K562 (cell line): ENCODE measurements at regions not wholly inside any gene's neighbourhood (a gene's known extent, or its start where the extent isn't known, plus 50 kb on each side); places are given as distances from the start of the nearest gene placed in this dataset.

Experiments used
- ATAC-seq: fragments of 200-7000 bp; cut with Tn5 transposase; 3 replicates; pipeline ENCODE4 v1.9.1; 2020; ENCODE audit warnings: moderate library complexity
- BruUV-seq: library from RNA; stranded (reverse); fragments of 400-500 nt; replicated peaks from 2 replicates; lab custom pipeline; 2021; lab: Mats Ljungman, UMichigan
- CTCF ChIA-PET: fragments of 300-600 bp; formaldehyde crosslinking; extraction: SDS; loops from one replicate; lab custom pipeline; 2021; ENCODE audit warnings: low intra/inter-chr PET ratio; lab: Yijun Ruan, JAX
- POLR2A ChIA-PET: fragments of 300-600, 350-650 bp; sonication (Branson Sonifier 250); formaldehyde crosslinking; extraction: SDS; loops from one replicate; lab custom pipeline; 2021; ENCODE audit warnings: antibody characterized with exemption, inconsistent platforms; lab: Yijun Ruan, JAX
- DNase-seq, 4 experiments: peaks; one replicate each; pipeline versions ENCODE4 v3.0.0 to v3.0.0-alpha.2; 2011 to 2018; ENCODE audit warnings: low spot score in 3 of 4, mixed read lengths in 3 of 4; ENCODE audit errors: extremely low read depth in 1 of 4
- FAIRE-seq: peaks from 2 replicates; lab custom pipeline; 2011; peaks lifted over from hg19 to GRCh38; lab: Jason Lieb, UNC
- H2AFZ ChIP-seq: 2 replicates; pipeline ENCODE4 v1.6.0; 2011; ENCODE audit warnings: low read depth, low read length, control low read depth, inconsistent platforms
- H3K27ac ChIP-seq: fragments of 200-600 bp; 3 replicates; pipeline ENCODE4 v1.8.0; 2011; ENCODE audit warnings: low read depth, mild to moderate bottlenecking, control low read depth, inconsistent platforms, low read length, moderate library complexity, mixed read lengths; ENCODE audit errors: extremely low read depth
- H3K27me3 ChIP-seq, 2 experiments: fragments of 300-600 bp in 1 of 2; 2 replicates in 1 of 2; 3 replicates in 1 of 2; pipeline versions ENCODE4 v1.6.0 to v1.8.0; 2011; ENCODE audit warnings: inconsistent platforms in 2 of 2, low read length in 2 of 2, mild to moderate bottlenecking in 1 of 2, mixed read lengths in 1 of 2, moderate library complexity in 1 of 2; ENCODE audit not compliant: control insufficient read depth in 2 of 2, insufficient read depth in 2 of 2
- H3K36me3 ChIP-seq: fragments of 300-600 bp; 3 replicates; pipeline ENCODE4 v1.8.0; 2011; ENCODE audit warnings: mild to moderate bottlenecking, low read length, inconsistent platforms; ENCODE audit not compliant: control insufficient read depth, insufficient read depth
- H3K4me1 ChIP-seq, 2 experiments: fragments of 200-600 bp in 1 of 2; replicated peaks in 1 of 2; 2 replicates in 1 of 2; 3 replicates in 1 of 2; pipeline versions ENCODE4 v1.5.1 to v1.8.0; 2011; ENCODE audit warnings: inconsistent platforms in 2 of 2, low read length in 2 of 2, mild to moderate bottlenecking in 1 of 2, mixed read lengths in 1 of 2, moderate library complexity in 1 of 2; ENCODE audit not compliant: control insufficient read depth in 2 of 2, insufficient read depth in 2 of 2
- H3K4me2 ChIP-seq: 2 replicates; pipeline ENCODE4 v1.6.1; 2011; ENCODE audit warnings: low read length, control low read depth, inconsistent platforms, mixed read lengths; ENCODE audit not compliant: insufficient read depth
- H3K4me3 ChIP-seq: fragments of 200-600 bp; sonication (generic), shearing (Covaris generic); 2 replicates; pipeline ENCODE4 v1.5.1; 2016; ENCODE audit warnings: control low read depth, inconsistent platforms
- H3K79me2 ChIP-seq: fragments of 200-600 bp; 3 replicates; pipeline ENCODE4 v1.8.0; 2011; ENCODE audit warnings: low read length, inconsistent platforms; ENCODE audit not compliant: control insufficient read depth, insufficient read depth
- H3K9ac ChIP-seq, 2 experiments: 2 replicates each; pipeline versions ENCODE4 v1.6.0 to v1.6.1; 2011; ENCODE audit warnings: low read depth in 2 of 2, low read length in 2 of 2, control low read depth in 1 of 2, inconsistent platforms in 1 of 2, mild to moderate bottlenecking in 1 of 2, mixed read lengths in 1 of 2; ENCODE audit not compliant: insufficient read depth in 1 of 2
- H3K9me1 ChIP-seq: one replicate; pipeline ENCODE4 v1.6.0; 2011; ENCODE audit warnings: inconsistent platforms, mild to moderate bottlenecking, low read length, moderate library complexity; ENCODE audit not compliant: control insufficient read depth, insufficient read depth
- H3K9me3 ChIP-seq: replicated peaks from 2 replicates; pipeline ENCODE4 v1.5.1; 2011; ENCODE audit warnings: low read depth, low read length, inconsistent platforms; ENCODE audit not compliant: control insufficient read depth, insufficient read depth
- H4K20me1 ChIP-seq: replicated peaks from 2 replicates; pipeline ENCODE4 v1.6.1; 2011; ENCODE audit warnings: low read length, inconsistent platforms, mixed read lengths; ENCODE audit not compliant: control insufficient read depth, insufficient read depth
- BRF1 ChIP-seq: IDR thresholded peaks from 3 replicates; pipeline ENCODE4 v1.6.1; 2011; ENCODE audit warnings: borderline replicate concordance, mild to moderate bottlenecking; ENCODE audit not compliant: insufficient read length; ENCODE audit errors: extremely low read depth
- CBX5 ChIP-seq: IDR thresholded peaks from 2 replicates; pipeline ENCODE4 v1.6.1; 2014; ENCODE audit warnings: low read depth, borderline replicate concordance
- LEF1 ChIP-seq: fragments of 450-650 bp; IDR thresholded peaks from 2 replicates; pipeline ENCODE4 v1.6.1; 2016; ENCODE audit warnings: mild to moderate bottlenecking
- MIER1 ChIP-seq: fragments of 450-650 bp; IDR thresholded peaks from 2 replicates; pipeline ENCODE4 v1.6.1; 2016; ENCODE audit warnings: antibody characterized with exemption, mild to moderate bottlenecking, low read depth
- NCOA1 ChIP-seq: fragments of 450-650 bp; IDR thresholded peaks from 2 replicates; pipeline ENCODE4 v1.6.1; 2016; ENCODE audit warnings: low read depth
- PHB2 ChIP-seq: fragments of 450-650 bp; IDR thresholded peaks from 2 replicates; pipeline ENCODE4 v1.6.1; 2017; ENCODE audit warnings: low read depth
- RFX5 ChIP-seq: IDR thresholded peaks from 2 replicates; pipeline ENCODE4 v1.6.1; 2011; ENCODE audit warnings: low read depth, mild to moderate bottlenecking, improper control_type of control experiment, low read length
- THRB ChIP-seq: fragments of 450-650 bp; formaldehyde crosslinking; conservative IDR thresholded peaks from 2 replicates; pipeline ENCODE4 v1.4.0; 2022; ENCODE audit warnings: mild to moderate bottlenecking, missing genetic modification characterization
- YY1 ChIP-seq, 3 experiments: IDR thresholded peaks; 2 replicates each; pipeline ENCODE4 v1.6.1; 2011; ENCODE audit warnings: low read length in 2 of 3, mild to moderate bottlenecking in 2 of 3, moderate library complexity in 2 of 3, borderline replicate concordance in 1 of 3, control low read depth in 1 of 3, low read depth in 1 of 3; ENCODE audit not compliant: insufficient read depth in 3 of 3, insufficient replicate concordance in 2 of 3, control insufficient read depth in 1 of 3, insufficient read length in 1 of 3; ENCODE audit errors: extremely low read depth in 1 of 3
- ZNF311 ChIP-seq: fragments of 250-450 bp; sonication (Bioruptor Pico); IDR thresholded peaks from 2 replicates; pipeline ENCODE4 v1.4.0; 2020; ENCODE audit warnings: mild to moderate bottlenecking, moderate library complexity
- ZNF584 ChIP-seq: fragments of 200-800 bp; sonication (Bioruptor generic); IDR thresholded peaks from 2 replicates; pipeline ENCODE4 v1.6.1; 2016; ENCODE audit warnings: low read depth, mild to moderate bottlenecking, missing genetic modification characterization, missing compliant biosample characterization
- WGBS: fragments of 100-300 bp; shearing (Covaris generic); methylation state at CpG from one replicate; pipeline ENCODE4 v1.1.6; 2016; ENCODE audit warnings: low coverage, mixed read lengths; ENCODE audit not compliant: insufficient coverage; ENCODE audit errors: missing lambda C conversion rate; 5-methylcytosine and 5-hydroxymethylcytosine counted together
- in situ Hi-C: fragments of 300-500 bp; cut with MboI; formaldehyde crosslinking; loops from 4 replicates; pipeline ENCODE4 v1.15.0; 2018; ENCODE audit warnings: inconsistent platforms, mixed read lengths
- intact Hi-C: fragments of 100-400 bp; cut with micrococcal nuclease; formaldehyde crosslinking; loops from 2 replicates; pipeline ENCODE4 v1.14.2; 2022
- TF ChIP-seq, protein P1 (sequence below): fragments of 450-650 bp; formaldehyde crosslinking; IDR thresholded peaks from 2 replicates; pipeline ENCODE4 v1.4.0; 2020; ENCODE audit warnings: mild to moderate bottlenecking, moderate library complexity
- TF ChIP-seq, protein P2 (sequence below): fragments of 450-650 bp; IDR thresholded peaks from 2 replicates; pipeline ENCODE4 v1.6.1; 2017; ENCODE audit warnings: antibody characterized with exemption, mild to moderate bottlenecking

DNA sequence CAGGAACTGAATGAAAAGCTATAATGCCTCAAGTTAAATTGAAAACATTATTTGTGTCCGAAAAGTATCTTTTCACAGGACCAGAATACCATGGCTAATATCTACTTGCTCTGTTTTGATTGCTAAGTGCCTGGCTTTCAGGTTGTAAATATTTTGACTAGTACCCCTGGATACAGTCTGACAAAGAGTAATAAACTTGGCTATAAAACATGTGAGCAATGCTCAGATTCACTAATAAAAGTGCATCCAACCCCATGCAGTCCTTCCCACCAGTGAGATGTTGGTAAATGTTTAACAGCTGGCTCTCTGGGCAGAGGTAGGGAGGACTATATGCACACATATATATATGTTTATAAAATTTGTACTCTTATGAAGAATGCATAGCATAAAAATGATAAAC lies 281.8 kb upstream of the TGFBR2 start:
- CTCF ChIA-PET, result no interaction called here

More for the DNA sequence above, 281.8 kb upstream of the TGFBR2 start:
- POLR2A ChIA-PET, result no interaction called here
- Histone ChIP-seq H3K27ac (no peak overlapping the region), H3K27me3 (no peaks in the 10 kb centered on the region), H3K4me1 (no peaks in the 10 kb centered on the region), H3K9ac (no peak overlapping the region), H3K36me3 (no peaks in the 10 kb centered on the region), H3K4me2 (no peak overlapping the region), H3K4me3 (no peak overlapping the region), H3K9me3 (no peaks in the 10 kb centered on the region), H3K79me2 (no peaks in the 10 kb centered on the region), H2AFZ (no peak overlapping the region), H4K20me1 (no peaks in the 10 kb centered on the region), H3K9me1 (no peaks in the 10 kb centered on the region)
- DNase-seq (no peak), FAIRE-seq (no peak), ATAC-seq (no peak)
- in situ Hi-C loops, result no loop called here
- intact Hi-C loops, result no loop called here
- BruUV-seq, result no TSS peak
- WGBS, result 0% methylated on average over 1 of the region's 1 CpG
- TF ChIP-seq NCOA1, result no peak
- no peak for TF ChIP-seq ZNF584 (CRISPR knock-in tag)
- no peak for TF ChIP-seq ZNF311 (CRISPR knock-in tag)
- TF ChIP-seq BRF1, result no peak
- no peak for TF ChIP-seq MIER1
- TF ChIP-seq, protein P1, sequence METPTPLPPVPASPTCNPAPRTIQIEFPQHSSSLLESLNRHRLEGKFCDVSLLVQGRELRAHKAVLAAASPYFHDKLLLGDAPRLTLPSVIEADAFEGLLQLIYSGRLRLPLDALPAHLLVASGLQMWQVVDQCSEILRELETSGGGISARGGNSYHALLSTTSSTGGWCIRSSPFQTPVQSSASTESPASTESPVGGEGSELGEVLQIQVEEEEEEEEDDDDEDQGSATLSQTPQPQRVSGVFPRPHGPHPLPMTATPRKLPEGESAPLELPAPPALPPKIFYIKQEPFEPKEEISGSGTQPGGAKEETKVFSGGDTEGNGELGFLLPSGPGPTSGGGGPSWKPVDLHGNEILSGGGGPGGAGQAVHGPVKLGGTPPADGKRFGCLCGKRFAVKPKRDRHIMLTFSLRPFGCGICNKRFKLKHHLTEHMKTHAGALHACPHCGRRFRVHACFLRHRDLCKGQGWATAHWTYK (CRISPR knock-in tag), result no peak
- no peak for TF ChIP-seq THRB (CRISPR knock-in tag)
- TF ChIP-seq LEF1, result no peak
- no peak for TF ChIP-seq RFX5
- TF ChIP-seq PHB2, result no peak
- TF ChIP-seq, protein P2, sequence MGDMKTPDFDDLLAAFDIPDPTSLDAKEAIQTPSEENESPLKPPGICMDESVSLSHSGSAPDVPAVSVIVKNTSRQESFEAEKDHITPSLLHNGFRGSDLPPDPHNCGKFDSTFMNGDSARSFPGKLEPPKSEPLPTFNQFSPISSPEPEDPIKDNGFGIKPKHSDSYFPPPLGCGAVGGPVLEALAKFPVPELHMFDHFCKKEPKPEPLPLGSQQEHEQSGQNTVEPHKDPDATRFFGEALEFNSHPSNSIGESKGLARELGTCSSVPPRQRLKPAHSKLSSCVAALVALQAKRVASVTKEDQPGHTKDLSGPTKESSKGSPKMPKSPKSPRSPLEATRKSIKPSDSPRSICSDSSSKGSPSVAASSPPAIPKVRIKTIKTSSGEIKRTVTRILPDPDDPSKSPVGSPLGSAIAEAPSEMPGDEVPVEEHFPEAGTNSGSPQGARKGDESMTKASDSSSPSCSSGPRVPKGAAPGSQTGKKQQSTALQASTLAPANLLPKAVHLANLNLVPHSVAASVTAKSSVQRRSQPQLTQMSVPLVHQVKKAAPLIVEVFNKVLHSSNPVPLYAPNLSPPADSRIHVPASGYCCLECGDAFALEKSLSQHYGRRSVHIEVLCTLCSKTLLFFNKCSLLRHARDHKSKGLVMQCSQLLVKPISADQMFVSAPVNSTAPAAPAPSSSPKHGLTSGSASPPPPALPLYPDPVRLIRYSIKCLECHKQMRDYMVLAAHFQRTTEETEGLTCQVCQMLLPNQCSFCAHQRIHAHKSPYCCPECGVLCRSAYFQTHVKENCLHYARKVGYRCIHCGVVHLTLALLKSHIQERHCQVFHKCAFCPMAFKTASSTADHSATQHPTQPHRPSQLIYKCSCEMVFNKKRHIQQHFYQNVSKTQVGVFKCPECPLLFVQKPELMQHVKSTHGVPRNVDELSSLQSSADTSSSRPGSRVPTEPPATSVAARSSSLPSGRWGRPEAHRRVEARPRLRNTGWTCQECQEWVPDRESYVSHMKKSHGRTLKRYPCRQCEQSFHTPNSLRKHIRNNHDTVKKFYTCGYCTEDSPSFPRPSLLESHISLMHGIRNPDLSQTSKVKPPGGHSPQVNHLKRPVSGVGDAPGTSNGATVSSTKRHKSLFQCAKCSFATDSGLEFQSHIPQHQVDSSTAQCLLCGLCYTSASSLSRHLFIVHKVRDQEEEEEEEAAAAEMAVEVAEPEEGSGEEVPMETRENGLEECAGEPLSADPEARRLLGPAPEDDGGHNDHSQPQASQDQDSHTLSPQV, result no peak
- no peak for TF ChIP-seq CBX5
- TF ChIP-seq YY1 (IDR thresholded peaks at IDR 0.05; ENCODE audit: borderline replicate concordance in 1 of 3, control insufficient read depth in 1 of 3, extremely low read depth in 1 of 3, insufficient read depth in 3 of 3, insufficient read length in 1 of 3, insufficient replicate concordance in 2 of 3, low read depth in 1 of 3, low read length in 2 of 3), result no peak
